ENCODE measurements at regions not wholly inside any gene's neighbourhood (a gene's known extent, or its start where the extent isn't known, plus 50 kb on each side); places are given as distances from the start of the nearest gene placed in this dataset.
A peak's percentile ranks its signal among the peaks of the same experiment; 100 is the strongest.
"Not testable (repeated sequence)": the region's sequence is repeated elsewhere in the genome, so short reads cannot be mapped to it uniquely, and the experiment has no call there.

DNA sequence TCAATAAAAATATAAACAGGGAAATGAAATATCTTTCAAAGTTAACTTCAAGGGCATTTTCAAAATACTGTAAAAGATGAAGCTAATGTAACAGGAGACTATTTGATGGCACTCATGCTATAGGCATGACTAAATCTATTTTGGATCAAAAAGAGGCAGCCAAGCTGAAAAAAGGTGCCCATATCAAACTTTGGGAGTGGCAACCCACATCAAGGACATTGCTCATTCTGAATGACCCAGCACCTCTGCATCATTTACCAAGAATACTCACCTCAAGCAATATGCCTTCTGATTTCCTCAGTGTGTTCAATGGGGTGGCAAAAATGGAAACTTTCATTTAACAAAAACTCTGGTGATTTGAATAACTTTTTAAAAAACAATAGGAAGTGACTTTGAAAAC is 853.3 kb downstream of the TLE1 start:
- DNase-seq, result no peak

DNA sequence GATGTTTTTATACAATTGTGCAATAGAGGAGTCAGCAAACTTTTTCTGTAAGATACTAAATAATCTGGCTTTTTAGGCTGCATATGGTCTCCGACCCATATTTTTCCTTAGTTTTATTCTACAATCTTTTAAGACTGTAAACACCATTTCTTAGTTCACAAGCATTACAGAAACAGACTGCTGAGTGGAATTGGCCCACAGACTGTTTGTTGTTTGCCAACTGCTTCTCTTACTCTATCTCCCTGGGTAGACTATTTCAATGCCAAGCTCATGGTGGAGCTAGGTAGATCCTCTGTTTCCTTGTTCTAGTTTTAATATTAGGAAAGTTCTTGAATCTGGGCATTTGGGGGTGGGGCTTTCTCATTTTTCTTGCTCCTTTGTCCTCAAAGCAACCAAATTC is 857.6 kb downstream of the TLE1 start:
- no peak for DNase-seq

DNA sequence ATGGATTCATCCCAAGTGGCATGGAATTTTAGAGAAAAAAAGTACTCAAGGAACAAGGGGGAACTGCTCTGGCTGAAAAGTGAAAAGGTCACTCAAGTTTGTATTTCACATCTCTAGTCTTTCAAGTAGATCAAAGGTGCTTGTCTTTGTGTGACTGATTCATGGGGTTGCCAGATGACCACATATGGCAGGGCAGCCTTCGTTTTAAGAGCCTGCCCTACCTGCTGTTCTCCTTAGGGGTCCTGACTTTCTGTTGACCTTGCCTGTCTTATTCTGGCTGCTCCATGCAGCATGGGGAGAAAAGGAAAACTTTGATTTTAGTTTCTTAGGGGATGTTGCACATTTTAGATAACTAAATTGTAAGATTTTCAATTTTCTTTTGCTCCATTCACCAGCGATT is 877.7 kb downstream of the TLE1 start:
- DNase-seq, result no peak

DNA sequence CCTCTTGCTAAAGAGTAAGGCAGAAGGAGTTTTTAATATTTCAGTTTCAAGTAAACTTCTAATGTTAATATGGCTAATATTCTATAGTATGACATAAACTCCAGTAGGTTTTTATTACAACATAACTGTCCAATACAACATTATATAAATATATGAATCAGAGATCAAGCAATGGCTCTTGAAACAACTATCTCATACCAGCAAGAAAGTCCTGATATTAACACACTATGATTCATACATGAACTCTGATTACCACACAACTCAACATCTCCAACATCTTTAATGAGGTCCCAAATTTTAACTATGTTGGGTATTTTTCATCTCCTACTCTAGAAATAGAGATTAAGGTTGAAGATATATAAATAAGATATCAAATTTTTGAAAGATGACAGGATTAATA is 878.3 kb downstream of the TLE1 start:
- DNase-seq, result no peak

DNA sequence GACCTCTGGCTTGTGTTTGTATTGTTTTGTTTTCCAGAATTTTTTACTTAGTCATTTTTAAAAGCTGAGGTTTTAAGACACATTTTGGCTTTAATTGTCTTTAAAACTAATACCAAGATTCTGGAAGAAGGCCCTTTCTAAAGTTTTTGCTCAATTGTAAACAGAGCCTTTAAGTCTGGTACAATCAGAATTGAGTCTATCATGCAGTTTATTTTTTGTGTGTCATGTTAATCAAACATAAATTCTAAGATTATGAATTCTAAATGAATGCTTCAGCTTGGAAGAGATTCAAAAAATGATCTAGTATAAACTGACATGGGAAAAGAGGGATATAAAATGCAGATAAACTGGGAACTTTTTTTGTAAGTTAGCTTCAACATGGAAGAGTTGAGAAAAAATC is 882.7 kb downstream of the TLE1 start:
- no peak for DNase-seq

DNA sequence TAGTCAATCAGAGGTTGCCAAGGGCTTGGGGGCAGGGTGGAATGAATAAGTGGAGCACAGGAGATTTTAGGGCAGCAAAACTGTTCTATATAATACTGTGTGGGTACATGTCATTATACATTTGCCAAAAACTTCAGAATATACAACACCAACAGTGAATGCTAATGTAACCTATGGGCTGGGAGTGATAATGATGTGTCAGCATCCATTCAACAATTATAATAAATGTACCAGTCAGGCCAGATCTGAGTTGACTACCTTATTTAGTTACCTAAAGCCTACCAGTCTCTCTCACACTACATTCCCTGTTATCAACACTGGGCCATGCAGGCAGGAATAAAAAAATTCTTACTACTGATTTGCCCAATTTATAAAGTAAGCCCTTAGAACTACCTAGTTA is 884.5 kb downstream of the TLE1 start:
- no peak for DNase-seq

DNA sequence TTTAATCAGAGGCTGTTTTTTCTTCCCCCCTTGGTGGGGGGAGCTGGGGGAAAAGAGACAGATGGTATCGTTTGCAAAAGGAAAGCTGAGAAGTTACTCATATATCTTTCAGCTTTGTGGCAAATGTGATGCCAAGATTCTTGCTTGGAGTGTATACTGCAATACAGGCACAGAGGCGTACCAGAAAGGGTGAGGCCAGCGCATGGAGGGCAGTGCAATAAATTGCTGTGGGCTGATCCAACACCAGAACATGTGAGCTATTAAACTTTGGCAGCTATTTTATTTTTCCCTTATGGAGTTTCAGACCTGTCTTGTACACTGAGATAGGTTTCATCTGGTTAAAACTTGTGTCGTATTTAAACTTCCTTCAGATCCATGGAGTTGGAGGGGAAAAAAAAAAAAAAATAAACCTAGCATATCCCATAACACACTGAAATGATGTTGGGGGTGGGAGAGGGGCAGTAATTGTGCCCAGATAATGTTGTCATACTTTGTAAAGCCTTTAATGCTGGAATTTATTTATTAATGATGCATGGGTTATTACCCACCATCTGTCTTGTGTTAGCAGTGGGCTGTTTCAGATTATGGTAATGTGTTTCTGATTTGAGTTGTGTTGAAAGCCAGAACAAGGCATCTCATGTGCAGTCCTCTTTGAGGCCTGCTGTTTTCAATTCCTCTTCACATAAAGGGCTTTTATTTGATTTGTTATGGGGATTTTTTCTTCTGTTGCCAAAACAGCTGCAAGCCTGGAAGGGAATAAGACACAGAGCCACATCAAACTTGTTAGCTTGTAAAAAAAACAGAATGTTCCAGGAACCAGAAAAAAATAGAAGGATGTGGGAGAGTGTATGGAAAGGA is 891.3 kb downstream of the TLE1 start:
- peak; percentile 80 for DNase-seq

DNA sequence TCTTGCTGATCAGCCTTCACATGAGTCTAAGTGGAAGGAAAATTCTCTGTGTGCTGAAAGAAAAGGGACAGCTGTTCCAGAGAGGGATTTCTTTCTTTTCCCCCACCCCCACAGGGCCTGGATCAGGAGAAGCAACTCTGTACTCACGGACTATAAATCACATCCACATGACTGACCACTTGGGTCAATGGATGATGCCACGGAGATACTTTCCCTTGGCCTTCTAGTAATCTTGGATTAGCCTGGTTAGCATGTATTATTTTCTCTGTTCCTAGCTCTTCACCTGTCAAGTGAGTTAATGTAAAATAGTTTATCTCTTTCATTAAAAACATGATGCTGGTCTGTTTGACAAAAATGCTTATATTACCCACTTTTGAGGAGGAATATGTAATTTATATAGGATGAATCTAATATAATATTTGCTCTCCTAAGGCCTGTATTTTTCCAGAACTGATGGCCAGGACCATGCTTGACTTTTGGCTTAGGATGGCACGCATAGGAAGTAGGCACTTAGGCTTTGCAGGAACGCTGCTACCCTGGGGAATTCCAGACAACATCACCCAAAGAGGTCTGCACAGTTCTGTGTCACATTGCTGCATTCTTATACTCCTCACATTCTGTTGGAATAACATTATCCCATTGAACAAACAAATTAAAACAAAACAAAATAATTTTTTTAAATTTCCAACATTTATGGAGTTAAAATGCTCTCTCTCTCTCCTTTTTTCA is 892.1 kb downstream of the TLE1 start:
- peak; percentile 60 for DNase-seq

DNA sequence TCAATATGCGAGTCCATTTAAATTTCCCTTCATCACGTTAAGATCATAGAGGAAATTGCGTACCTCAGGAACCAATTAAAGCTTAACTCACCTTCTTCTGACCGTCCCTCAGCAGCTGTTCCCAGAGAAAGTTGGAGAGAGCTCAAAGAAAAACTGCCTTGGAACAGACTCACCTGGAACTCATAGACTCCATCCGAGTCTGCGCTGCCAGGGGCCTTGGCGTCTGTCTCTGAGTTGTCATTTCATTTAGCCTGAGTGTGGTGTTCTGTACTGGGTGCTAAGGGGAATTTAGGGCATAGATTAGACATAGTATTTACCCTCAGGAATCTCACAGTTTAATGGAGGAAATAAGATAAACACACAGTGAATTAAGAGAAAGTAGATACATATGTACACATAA is 892.7 kb downstream of the TLE1 start:
- DNase-seq, result no peak

DNA sequence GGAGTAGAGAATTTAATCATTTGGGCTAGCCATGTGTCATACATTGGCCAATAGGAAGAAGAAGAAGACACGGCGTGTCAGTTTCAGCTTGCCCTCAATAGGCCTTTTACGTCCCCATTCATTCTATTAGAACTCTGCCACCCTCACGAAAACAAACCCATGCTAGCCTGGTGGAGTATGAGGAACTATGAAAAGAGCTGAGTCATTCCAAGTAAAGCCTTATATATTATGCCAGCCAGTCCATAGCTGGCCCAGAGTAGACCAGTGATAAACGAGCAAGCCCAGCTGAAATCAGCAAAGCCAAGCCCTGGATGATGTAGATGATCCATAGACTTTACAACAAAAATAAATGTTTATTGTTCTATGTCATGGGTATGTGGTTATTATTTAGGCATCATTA is 895.1 kb downstream of the TLE1 start:
- DNase-seq, result no peak

DNA sequence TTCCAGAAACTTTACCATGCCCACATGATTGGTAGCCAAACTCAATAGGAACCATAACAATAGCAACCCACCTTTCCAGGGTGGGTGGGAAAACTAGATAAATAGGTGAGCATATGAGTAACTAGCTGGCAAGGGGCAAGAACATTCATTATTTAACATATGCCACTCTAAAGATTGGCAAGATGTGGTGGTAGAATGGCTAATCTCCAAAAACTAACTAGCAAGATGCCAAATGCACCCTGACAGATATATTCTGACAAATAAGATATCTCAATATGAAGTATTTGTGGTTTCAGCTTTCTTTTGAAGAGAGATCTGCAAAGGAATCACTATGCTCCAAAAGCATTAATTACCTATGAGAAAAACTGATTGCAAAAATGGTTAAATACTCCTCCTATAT is 895.6 kb downstream of the TLE1 start:
- DNase-seq, result no peak

DNA sequence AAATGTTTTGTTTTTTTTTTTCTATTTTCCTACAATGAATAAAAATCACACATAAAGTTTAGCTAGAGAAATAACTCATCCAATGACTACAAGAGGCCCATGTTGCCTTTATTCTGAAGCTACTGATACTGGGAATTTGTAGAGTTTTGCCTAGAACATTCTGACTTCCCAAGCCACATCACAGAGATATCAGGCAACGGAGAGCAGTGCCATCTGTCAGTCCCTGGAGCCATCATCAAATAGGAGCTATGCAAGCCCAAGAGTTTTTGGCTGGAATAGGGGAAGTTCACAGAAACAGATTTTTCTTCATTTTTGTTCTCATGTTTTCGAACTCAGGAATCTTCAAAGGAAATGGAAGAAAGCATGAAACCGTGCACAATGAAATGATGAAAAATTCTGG is 896.6 kb downstream of the TLE1 start:
- DNase-seq, result no peak

DNA sequence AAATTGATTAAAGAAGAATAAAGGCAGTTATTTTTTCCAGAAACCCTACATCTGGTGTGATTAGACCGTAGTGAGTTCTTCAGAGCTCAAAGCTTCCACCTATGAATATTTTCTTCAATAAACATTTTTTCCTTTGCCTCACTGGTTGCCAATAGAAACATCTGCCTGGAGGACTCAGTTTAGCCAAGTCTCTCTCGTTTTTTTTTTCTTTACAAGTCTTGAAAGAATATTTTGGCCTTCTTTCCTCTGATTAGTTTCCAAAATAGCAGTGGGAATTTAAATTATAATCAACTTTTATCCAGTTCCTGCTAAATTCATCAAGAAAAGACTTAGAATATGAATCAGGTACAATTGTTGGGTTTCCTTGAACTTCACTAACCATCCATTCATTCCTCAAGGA is 897.5 kb downstream of the TLE1 start:
- DNase-seq, result no peak

DNA sequence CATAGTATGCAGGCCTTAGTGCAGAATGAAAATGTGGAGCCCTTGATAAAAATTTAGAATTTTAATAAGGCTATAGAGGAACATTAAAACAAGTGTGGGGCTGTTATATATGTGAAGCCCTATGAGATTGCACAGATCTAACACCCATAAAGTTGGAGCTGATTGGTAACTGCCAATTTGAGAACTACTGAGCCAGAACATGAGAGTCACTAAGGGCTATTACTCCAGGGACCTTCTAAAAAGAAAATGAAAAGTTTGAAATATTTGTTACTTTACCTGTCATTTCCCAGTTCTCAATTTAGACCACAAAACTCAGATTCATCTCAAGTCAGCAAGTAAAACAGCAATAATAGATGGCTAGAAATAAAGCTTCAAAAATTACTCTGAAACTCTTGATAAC is 898.6 kb downstream of the TLE1 start:
- no peak for DNase-seq

DNA sequence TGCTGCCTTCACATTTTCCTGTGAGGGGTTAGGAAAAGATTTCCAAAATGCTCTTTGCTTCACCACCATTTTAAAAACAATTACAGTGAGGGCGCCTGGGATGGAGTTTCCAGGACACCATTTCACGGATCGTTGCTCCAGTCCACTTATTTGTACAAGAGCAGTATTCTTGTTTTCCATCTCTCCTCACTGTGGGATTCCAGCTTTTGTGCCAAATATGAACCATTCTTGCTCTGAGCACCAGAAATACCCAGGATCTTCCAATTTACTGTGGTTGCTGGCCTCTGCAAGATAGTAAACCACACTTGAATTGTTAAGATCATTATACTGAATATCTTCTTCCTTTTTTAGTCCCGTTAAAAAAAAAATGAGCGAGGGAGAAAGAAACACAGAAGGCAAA is 899.5 kb downstream of the TLE1 start:
- no peak for DNase-seq

DNA sequence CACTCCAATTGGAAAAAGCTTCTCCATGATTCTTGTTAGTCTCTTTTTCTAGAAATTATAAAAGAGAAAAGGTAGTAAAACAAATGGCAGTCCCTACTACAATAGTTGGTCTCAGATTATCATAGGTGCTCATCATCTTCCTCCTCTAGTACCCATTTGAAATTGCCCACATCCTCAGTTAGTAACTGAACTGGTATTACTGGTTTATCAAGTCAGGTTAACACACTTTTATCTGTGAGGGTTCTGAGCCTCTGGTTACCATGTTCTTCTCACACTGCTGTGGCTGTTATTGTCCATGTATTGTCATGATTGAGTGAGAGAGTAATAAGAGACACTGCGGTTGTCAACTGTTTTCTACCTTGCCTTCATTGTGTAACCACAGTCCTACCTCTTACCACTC is 901.7 kb downstream of the TLE1 start:
- DNase-seq, result no peak

DNA sequence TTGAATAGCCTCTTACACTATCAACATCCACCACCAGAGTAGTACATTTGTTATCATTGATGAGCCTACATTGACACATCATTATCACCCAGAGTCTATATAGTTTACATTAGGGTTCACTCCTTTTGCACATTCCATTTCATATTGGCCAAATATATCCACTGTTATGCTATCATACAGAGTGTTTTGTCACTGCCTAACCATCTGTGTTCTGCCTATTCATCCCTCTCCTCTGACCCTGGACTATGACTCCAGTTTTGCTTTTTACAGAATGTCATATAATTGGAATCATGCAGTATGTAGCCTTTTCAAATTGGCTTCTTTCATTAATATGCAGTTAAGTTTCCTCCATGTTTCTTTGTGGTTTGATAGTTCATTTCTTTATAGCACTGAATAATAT is 904.7 kb downstream of the TLE1 start:
- no peak for DNase-seq

DNA sequence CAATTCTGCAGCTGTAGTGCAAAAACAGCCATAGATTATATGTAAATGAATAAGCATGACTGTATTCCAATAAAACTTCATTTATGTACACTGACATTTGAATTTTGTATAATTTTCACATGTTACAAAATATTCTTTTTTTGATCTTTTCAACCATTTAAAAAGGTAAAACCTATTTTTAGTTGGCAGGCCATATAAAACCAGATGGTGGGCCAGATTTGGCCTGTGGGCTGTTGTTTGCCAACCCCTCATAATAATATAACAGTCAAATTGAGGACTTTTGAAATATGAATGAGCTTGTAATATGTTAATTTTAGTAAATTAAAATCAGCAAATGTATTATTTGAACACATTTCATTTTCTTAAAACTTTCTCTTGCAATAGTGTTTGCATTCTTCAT is 913.4 kb downstream of the TLE1 start:
- DNase-seq, result no peak

DNA sequence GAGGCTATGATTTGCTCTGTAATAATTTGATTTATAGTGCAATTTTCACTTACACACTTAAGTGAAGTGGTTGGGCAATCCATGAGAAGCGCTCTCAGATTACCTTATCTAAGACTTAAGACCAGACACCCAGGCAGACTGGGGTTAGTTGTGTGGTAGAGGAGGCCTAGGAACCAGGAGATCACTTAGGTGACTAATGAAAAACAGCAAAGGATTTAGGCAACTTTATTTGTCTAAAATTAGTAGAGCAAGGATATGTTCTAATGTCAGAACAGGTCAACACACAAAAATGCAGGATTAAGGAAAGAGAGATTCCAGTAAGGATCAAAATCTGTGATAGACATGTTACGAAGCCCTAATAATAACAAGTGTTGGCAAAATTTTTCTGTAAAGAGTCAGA is 913.8 kb downstream of the TLE1 start:
- no peak for DNase-seq

DNA sequence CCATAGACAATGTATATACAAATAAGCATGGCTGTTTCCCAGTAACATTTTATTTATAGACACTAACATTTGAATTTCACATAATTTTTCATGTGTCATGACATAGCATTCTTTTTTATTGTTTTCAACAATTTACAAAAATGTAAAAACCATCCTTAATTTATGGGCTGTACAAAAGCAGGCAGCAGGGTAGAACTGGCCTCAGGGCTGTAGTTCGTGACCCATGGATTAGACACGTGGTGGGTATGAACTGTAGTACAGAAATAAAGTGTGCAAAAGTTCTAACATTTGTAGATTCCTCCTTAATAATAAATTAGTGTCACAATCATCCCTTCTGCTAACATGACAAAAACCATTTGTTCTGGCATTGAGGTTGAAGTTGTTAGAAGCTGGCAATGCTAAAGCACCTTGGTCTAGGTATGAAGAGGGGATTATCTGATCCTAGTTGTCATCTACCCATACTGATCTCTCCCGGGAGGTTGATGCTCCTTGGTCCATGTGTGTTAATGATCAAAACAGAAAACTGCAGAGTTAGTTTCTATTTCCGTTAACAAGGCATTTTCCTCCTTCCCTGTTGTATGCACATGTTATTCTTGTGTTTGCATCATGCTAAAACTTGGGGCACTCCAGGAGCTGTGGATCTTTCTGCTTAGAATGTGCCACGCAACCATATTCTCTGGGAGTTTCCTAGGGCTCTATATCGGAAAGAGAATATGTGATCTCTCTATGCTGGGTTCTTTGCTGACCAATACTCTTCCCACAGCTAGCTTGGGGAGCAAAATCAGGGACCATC is 917.6 kb downstream of the TLE1 start:
- no peak for DNase-seq

DNA sequence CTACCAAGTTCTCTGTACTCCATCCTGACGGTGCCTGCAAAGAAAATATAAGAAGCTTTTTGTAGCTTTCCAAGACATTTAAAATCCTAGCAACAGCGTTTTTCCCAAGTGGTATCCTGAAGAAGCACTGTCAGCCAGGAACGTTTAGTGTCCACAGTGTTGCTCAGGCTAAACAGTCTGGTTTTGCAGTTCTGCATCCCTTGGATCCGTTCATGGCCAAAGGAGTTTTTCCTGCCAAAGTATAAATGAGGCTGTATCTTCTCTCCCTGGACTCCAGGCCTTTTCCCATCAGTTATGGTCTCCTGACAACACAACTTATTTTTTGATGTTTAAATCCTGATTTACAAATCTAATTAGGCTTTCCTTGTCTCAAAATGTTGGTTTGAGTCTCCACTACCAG is 925.8 kb downstream of the TLE1 start:
- DNase-seq, result no peak

DNA sequence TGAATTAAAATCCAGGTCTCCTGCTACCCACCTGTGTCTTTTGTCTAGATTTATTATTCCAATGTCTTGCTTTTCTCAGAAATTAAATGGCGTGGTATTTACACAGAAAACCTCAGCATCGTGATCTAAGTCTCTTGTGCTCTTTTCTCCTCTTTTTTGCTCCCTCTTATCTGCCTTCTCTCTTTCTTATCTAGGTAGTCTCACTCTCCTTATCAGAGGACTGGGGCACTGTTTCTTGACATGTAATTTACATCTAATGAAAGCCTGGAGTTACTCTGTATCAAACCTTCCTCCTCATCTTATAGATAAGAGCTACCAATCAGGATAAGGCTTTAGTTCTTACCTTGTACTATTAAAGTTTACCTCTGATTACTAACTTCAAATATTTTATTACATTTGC is 933.8 kb downstream of the TLE1 start:
- no peak for DNase-seq

DNA sequence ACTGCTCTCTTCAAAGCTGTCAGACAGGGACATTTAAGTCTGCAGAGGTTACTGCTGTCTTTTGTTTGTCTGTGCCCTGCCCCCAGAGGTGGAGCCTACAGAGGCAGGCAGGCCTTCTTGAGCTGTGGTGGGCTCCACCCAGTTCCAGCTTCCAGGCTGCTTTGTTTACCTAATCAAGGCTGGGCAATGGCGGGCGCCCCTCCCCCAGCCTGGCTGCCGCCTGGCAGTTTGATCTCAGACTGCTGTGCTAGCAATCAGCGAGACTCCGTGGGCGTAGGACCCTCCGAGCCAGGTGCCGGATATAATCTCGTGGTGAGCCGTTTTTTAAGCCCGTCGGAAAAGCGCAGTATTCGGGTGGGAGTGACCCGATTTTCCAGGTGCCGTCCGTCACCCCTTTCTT is 942.3 kb downstream of the TLE1 start:
- not testable (repeated sequence) for DNase-seq

Data from left kidney (tissue), 1 donor.